ENCODE measurements at regions not wholly inside any gene's neighbourhood (a gene's known extent, or its start where the extent isn't known, plus 50 kb on each side); places are given as distances from the start of the nearest gene placed in this dataset.

DNA sequence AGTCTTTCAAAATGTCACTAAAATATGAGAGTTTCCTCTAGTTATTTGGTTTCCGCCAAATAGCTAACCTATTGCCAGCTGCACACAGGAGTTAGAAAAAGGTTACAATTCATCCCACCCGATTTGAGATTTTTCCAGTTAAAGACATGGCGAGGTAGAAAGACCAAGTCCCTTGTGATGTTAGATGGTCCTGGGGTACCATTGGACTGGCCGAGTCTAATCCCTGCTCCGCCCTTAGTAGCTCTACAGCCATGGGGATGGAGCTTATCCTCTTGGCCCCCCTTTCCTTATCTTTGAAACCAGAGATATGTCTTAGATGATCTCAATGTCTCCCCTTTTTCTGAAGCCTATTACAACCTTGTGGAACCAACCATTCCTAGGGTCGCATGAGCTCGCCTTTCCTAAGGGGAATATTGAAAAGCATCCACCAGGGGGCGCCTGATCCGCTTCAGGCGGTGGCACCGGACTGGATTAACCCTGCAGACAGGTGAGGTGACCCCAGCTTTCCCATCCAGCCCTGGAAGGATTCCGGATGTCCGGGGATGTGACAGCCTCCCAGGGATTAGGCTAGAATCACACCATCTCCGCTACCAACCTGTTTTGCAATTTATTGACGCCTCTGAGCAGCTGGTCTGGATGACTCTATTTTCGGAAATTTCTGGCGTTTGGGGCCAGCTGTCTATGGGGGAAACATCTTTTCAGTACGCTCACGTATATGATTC, 68.3 kb upstream of the SIM2 start:
- 41 to 47% methylated on average over 19 of the region's 19 CpGs for WGBS, 2 donors
- H3K27ac ChIP-seq (ENCODE audit: low read depth in 2 of 2, low read length in 1 of 2): no peak overlapping the region
- no peak overlapping the region for H3K4me3 ChIP-seq (ENCODE audit: low read depth in 1 of 2, low read length in 2 of 2)
- no peaks in the 10 kb centered on the region for H3K27me3 ChIP-seq (ENCODE audit: control insufficient read depth in 1 of 2, insufficient read depth in 2 of 2, low read length in 2 of 2)
- no peaks in the 10 kb centered on the region for H3K36me3 ChIP-seq (ENCODE audit: control insufficient read depth in 2 of 2, insufficient read depth in 2 of 2, low read length in 1 of 2)
- H3K4me1 ChIP-seq (ENCODE audit: control insufficient read depth in 2 of 2, insufficient read depth in 2 of 2, low read length in 1 of 2): peaks cover 0 to 3% of the 10 kb centered on the region in 2 donors
- no peaks in the 10 kb centered on the region for H3K9me3 ChIP-seq (ENCODE audit: control insufficient read depth in 2 of 2, insufficient read depth in 1 of 2, low read depth in 1 of 2, low read length in 1 of 2)

DNA sequence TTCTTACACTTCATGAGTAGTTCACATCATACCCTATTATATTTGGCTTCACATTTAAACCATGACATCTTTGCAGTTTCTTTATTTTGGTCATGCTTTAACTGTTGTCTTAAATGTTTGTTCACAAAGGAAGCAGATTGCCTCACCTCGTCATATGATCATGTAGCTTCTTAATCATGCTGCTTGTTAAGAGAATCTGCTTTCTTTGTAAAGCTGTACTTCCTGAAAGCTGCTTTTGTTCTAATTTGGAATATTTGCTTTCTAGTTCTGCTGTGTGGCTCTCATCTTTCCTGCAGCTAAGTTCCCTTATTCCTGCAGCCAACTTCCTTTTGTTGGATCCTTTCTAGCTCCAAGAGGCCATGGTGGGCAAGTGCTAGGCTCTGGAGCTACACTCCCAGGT, 62.9 kb upstream of the SIM2 start:
- Histone ChIP-seq H3K36me3 (ENCODE audit: control insufficient read depth in 2 of 2, insufficient read depth in 2 of 2, low read length in 1 of 2) (no peaks in the 10 kb centered on the region), H3K4me1 (ENCODE audit: control insufficient read depth in 2 of 2, insufficient read depth in 2 of 2, low read length in 1 of 2) (no peaks in the 10 kb centered on the region), H3K27ac (ENCODE audit: low read depth in 2 of 2, low read length in 1 of 2) (no peak overlapping the region), H3K27me3 (ENCODE audit: control insufficient read depth in 1 of 2, insufficient read depth in 2 of 2, low read length in 2 of 2) (no peaks in the 10 kb centered on the region), H3K9me3 (ENCODE audit: control insufficient read depth in 2 of 2, insufficient read depth in 1 of 2, low read depth in 1 of 2, low read length in 1 of 2) (peaks cover 0 to 2% of the 10 kb centered on the region in 2 donors), H3K4me3 (ENCODE audit: low read depth in 1 of 2, low read length in 2 of 2) (no peak overlapping the region)
- WGBS, 2 donors: 26 to 39% methylated on average over 1 of the region's 1 CpG

GRCh38 chr21:36636439-36636838, 62.5 kb upstream of the SIM2 start:
- Histone ChIP-seq H3K27me3 (ENCODE audit: control insufficient read depth in 1 of 2, insufficient read depth in 2 of 2, low read length in 2 of 2) (no peaks in the 10 kb centered on the region), H3K27ac (ENCODE audit: low read depth in 2 of 2, low read length in 1 of 2) (no peak overlapping the region), H3K4me3 (ENCODE audit: low read depth in 1 of 2, low read length in 2 of 2) (no peak overlapping the region), H3K4me1 (ENCODE audit: control insufficient read depth in 2 of 2, insufficient read depth in 2 of 2, low read length in 1 of 2) (no peaks in the 10 kb centered on the region), H3K36me3 (ENCODE audit: control insufficient read depth in 2 of 2, insufficient read depth in 2 of 2, low read length in 1 of 2) (no peaks in the 10 kb centered on the region), H3K9me3 (ENCODE audit: control insufficient read depth in 2 of 2, insufficient read depth in 1 of 2, low read depth in 1 of 2, low read length in 1 of 2) (peaks cover 0 to 2% of the 10 kb centered on the region in 2 donors)
- 83 to 89% methylated on average over 2 of the region's 2 CpGs for WGBS, 2 donors

DNA sequence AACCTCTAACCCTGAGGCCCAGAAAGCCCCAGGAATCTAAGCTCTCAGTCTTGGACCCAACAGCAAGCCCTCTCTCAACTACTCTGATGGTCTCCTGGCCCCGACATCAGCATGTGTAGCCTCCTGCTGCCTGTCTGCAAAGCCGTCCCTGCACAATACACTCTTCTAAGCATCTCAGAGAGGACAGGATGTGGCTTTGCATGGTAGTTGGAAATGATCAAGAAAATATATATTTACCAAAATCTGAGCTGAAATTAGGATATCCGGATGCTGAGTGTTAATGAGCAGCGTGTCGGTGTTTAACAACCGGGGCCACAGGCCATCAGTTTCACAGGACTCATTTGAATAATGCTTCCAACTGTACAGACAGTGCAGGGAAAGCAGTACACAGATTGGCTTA, 59.1 kb upstream of the SIM2 start:
- H3K9me3 ChIP-seq (ENCODE audit: control insufficient read depth in 2 of 2, insufficient read depth in 1 of 2, low read depth in 1 of 2, low read length in 1 of 2): peaks cover 0 to 2% of the 10 kb centered on the region in 2 donors
- H3K4me3 ChIP-seq (ENCODE audit: low read depth in 1 of 2, low read length in 2 of 2): no peak overlapping the region
- WGBS, 2 donors: 54 to 69% methylated on average over 6 of the region's 6 CpGs
- H3K36me3 ChIP-seq (ENCODE audit: control insufficient read depth in 2 of 2, insufficient read depth in 2 of 2, low read length in 1 of 2): no peaks in the 10 kb centered on the region
- H3K27ac ChIP-seq (ENCODE audit: low read depth in 2 of 2, low read length in 1 of 2): no peak overlapping the region
- H3K4me1 ChIP-seq (ENCODE audit: control insufficient read depth in 2 of 2, insufficient read depth in 2 of 2, low read length in 1 of 2): no peaks in the 10 kb centered on the region
- no peaks in the 10 kb centered on the region for H3K27me3 ChIP-seq (ENCODE audit: control insufficient read depth in 1 of 2, insufficient read depth in 2 of 2, low read length in 2 of 2)

GRCh38 chr21:36640174-36640720, 58.7 kb upstream of the SIM2 start:
- H3K27ac ChIP-seq (ENCODE audit: low read depth in 2 of 2, low read length in 1 of 2): no peak overlapping the region

DNA sequence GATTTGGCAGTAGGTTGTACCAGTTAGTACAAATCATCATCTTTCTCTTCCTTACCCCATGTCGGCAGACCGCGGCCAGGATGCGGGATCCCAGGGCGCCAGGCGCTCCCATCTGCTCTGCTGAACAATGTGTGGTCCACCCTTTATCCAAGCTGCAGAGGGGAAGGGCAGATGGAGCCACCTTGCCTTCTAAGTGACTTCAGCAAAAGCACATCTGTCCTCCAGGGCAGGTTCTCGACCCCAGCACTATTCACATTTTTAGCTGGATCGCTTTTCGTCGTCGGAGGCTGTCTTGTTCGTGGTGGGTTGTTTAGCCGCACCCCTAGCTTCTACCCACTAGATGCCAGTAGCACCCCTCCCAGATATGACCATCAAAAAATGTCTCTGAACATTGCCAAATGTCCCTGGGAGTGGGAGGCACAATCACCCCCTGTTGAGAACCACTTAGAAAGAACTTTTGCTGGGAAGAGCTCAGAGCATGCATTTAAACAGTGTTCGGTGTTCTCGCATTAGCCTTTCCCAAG, 58.1 kb upstream of the SIM2 start:
- H3K4me3 ChIP-seq (ENCODE audit: low read depth in 1 of 2, low read length in 2 of 2): no peak overlapping the region
- H3K9me3 ChIP-seq (ENCODE audit: control insufficient read depth in 2 of 2, insufficient read depth in 1 of 2, low read depth in 1 of 2, low read length in 1 of 2): peaks cover 0 to 2% of the 10 kb centered on the region in 2 donors
- no peaks in the 10 kb centered on the region for H3K27me3 ChIP-seq (ENCODE audit: control insufficient read depth in 1 of 2, insufficient read depth in 2 of 2, low read length in 2 of 2)
- H3K4me1 ChIP-seq (ENCODE audit: control insufficient read depth in 2 of 2, insufficient read depth in 2 of 2, low read length in 1 of 2): no peaks in the 10 kb centered on the region
- H3K27ac ChIP-seq (ENCODE audit: low read depth in 2 of 2, low read length in 1 of 2): no peak overlapping the region
- 72 to 83% methylated on average over 15 of the region's 15 CpGs for WGBS, 2 donors
- H3K36me3 ChIP-seq (ENCODE audit: control insufficient read depth in 2 of 2, insufficient read depth in 2 of 2, low read length in 1 of 2): no peaks in the 10 kb centered on the region

More at GRCh38 chr21:36640174-36640720, 58.7 kb upstream of the SIM2 start:
- Histone ChIP-seq H3K4me1 (ENCODE audit: control insufficient read depth in 2 of 2, insufficient read depth in 2 of 2, low read length in 1 of 2) (no peaks in the 10 kb centered on the region), H3K4me3 (ENCODE audit: low read depth in 1 of 2, low read length in 2 of 2) (no peak overlapping the region), H3K9me3 (ENCODE audit: control insufficient read depth in 2 of 2, insufficient read depth in 1 of 2, low read depth in 1 of 2, low read length in 1 of 2) (peaks cover 0 to 2% of the 10 kb centered on the region in 2 donors), H3K36me3 (ENCODE audit: control insufficient read depth in 2 of 2, insufficient read depth in 2 of 2, low read length in 1 of 2) (no peaks in the 10 kb centered on the region), H3K27me3 (ENCODE audit: control insufficient read depth in 1 of 2, insufficient read depth in 2 of 2, low read length in 2 of 2) (no peaks in the 10 kb centered on the region)
- WGBS, 2 donors: 34 to 62% methylated on average over 4 of the region's 4 CpGs

- no peak overlapping the region for H3K27ac ChIP-seq (ENCODE audit: low read depth in 2 of 2, low read length in 1 of 2)
Observed at GRCh38 chr21:36641346-36641745, 57.6 kb upstream of the SIM2 start.

DNA sequence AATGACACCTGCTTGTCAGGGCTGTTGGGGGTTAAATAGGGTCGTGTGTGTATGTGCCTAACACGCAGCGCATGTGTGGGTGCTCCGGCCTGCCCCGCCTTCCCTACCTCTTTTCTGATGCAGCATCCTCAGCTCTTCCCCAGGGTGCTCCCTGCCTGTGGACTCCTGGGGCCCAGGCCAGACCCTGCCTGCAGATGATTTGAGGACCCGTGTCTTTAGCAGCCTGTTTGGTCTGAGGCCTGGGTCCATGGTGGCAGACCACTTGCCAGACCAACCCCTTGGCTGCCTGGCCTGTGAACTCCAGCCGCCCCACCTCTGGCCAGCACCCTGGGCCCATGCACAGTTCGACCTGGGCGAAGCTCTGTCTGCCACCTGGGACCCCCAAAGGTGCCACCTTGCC, 57.0 kb upstream of the SIM2 start:
- peaks cover 0 to 2% of the 10 kb centered on the region in 2 donors for H3K9me3 ChIP-seq (ENCODE audit: control insufficient read depth in 2 of 2, insufficient read depth in 1 of 2, low read depth in 1 of 2, low read length in 1 of 2)
- H3K27ac ChIP-seq (ENCODE audit: low read depth in 2 of 2, low read length in 1 of 2): no peak overlapping the region
- H3K36me3 ChIP-seq (ENCODE audit: control insufficient read depth in 2 of 2, insufficient read depth in 2 of 2, low read length in 1 of 2): no peaks in the 10 kb centered on the region
- no peaks in the 10 kb centered on the region for H3K4me1 ChIP-seq (ENCODE audit: control insufficient read depth in 2 of 2, insufficient read depth in 2 of 2, low read length in 1 of 2)
- H3K4me3 ChIP-seq (ENCODE audit: low read depth in 1 of 2, low read length in 2 of 2): no peak overlapping the region
- 85 to 88% methylated on average over 9 of the region's 9 CpGs for WGBS, 2 donors
- no peaks in the 10 kb centered on the region for H3K27me3 ChIP-seq (ENCODE audit: control insufficient read depth in 1 of 2, insufficient read depth in 2 of 2, low read length in 2 of 2)

More at GRCh38 chr21:36641346-36641745, 57.6 kb upstream of the SIM2 start:
- Histone ChIP-seq H3K36me3 (ENCODE audit: control insufficient read depth in 2 of 2, insufficient read depth in 2 of 2, low read length in 1 of 2) (no peaks in the 10 kb centered on the region), H3K9me3 (ENCODE audit: control insufficient read depth in 2 of 2, insufficient read depth in 1 of 2, low read depth in 1 of 2, low read length in 1 of 2) (peaks cover 0 to 2% of the 10 kb centered on the region in 2 donors), H3K4me1 (ENCODE audit: control insufficient read depth in 2 of 2, insufficient read depth in 2 of 2, low read length in 1 of 2) (no peaks in the 10 kb centered on the region), H3K4me3 (ENCODE audit: low read depth in 1 of 2, low read length in 2 of 2) (no peak overlapping the region), H3K27me3 (ENCODE audit: control insufficient read depth in 1 of 2, insufficient read depth in 2 of 2, low read length in 2 of 2) (no peaks in the 10 kb centered on the region)
- WGBS, 2 donors: 93 to 100% methylated on average over 1 of the region's 1 CpG

DNA sequence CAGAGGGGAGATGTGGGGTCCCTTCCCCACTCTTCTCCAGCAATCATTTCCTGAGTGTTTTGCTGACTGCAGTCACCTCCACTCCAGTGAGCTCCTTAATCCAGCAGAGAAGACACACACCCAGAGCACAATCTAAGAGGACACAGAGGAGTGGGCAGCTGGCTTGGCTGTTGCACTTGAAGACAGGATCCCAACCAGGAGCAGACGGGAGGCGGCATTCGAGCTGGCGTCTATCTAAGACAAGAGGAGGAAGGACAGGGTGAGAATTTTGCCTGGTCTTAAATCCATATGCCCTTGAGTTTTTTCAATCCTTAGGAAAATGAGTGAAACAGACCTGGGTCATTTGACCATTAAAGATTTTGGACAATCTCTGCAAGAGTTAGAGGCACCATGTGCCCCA, 56.1 kb upstream of the SIM2 start:
- no peak overlapping the region for H3K4me3 ChIP-seq (ENCODE audit: low read depth in 1 of 2, low read length in 2 of 2)
- no peaks in the 10 kb centered on the region for H3K27me3 ChIP-seq (ENCODE audit: control insufficient read depth in 1 of 2, insufficient read depth in 2 of 2, low read length in 2 of 2)
- no peaks in the 10 kb centered on the region for H3K36me3 ChIP-seq (ENCODE audit: control insufficient read depth in 2 of 2, insufficient read depth in 2 of 2, low read length in 1 of 2)
- 93 to 94% methylated on average over 4 of the region's 4 CpGs for WGBS, 2 donors
- H3K9me3 ChIP-seq (ENCODE audit: control insufficient read depth in 2 of 2, insufficient read depth in 1 of 2, low read depth in 1 of 2, low read length in 1 of 2): peaks cover 0 to 2% of the 10 kb centered on the region in 2 donors
- H3K4me1 ChIP-seq (ENCODE audit: control insufficient read depth in 2 of 2, insufficient read depth in 2 of 2, low read length in 1 of 2): no peaks in the 10 kb centered on the region
- no peak overlapping the region for H3K27ac ChIP-seq (ENCODE audit: low read depth in 2 of 2, low read length in 1 of 2)

Data from esophagus (tissue), 2 donors.